Esophagus (tissue), 2 donors: ENCODE measurements at regions not wholly inside any gene's neighbourhood (a gene's known extent, or its start where the extent isn't known, plus 50 kb on each side); places are given as distances from the start of the nearest gene placed in this dataset.

ENCODE experiments used
- H3K27ac ChIP-seq, 2 donors: one replicate each; pipeline ENCODE4 v1.5.1; 2013; ENCODE audit warnings: low read depth in 2 of 2, mild to moderate bottlenecking in 2 of 2, inconsistent platforms in 1 of 2, low read length in 1 of 2, moderate library complexity in 1 of 2
- H3K27me3 ChIP-seq, 2 donors: one replicate each; pipeline ENCODE4 v1.6.1; 2013; ENCODE audit warnings: low read length in 2 of 2, control low read depth in 1 of 2, mild to moderate bottlenecking in 1 of 2; ENCODE audit not compliant: insufficient read depth in 2 of 2, control insufficient read depth in 1 of 2
- H3K36me3 ChIP-seq, 2 donors: one replicate each; pipeline ENCODE4 v1.6.1; 2013; ENCODE audit warnings: low read length in 1 of 2; ENCODE audit not compliant: control insufficient read depth in 2 of 2, insufficient read depth in 2 of 2
- H3K4me1 ChIP-seq, 2 donors: one replicate each; pipeline ENCODE4 v1.6.1; 2013; ENCODE audit warnings: low read length in 1 of 2; ENCODE audit not compliant: control insufficient read depth in 2 of 2, insufficient read depth in 2 of 2
- H3K4me3 ChIP-seq, 2 donors: one replicate each; pipeline ENCODE4 v1.5.1; 2013; ENCODE audit warnings: low read length in 2 of 2, mild to moderate bottlenecking in 2 of 2, low read depth in 1 of 2, moderate library complexity in 1 of 2
- H3K9me3 ChIP-seq, 2 donors: one replicate each; pipeline ENCODE4 v1.6.1; 2013; ENCODE audit warnings: mild to moderate bottlenecking in 2 of 2, low read depth in 1 of 2, low read length in 1 of 2, moderate library complexity in 1 of 2; ENCODE audit not compliant: control insufficient read depth in 2 of 2, insufficient read depth in 1 of 2
- whole genome bisulfite sequencing, 2 donors: extraction: QIAGEN DNeasy Blood & Tissue Kit; methylation state at CpG; one replicate each; pipeline ENCODE4 v1.1.7; 2013; 5-methylcytosine and 5-hydroxymethylcytosine counted together
- donor health status: healthy with polysubstance abuse.
- donor health status: Bipolar disorder and iron deficiency.

DNA sequence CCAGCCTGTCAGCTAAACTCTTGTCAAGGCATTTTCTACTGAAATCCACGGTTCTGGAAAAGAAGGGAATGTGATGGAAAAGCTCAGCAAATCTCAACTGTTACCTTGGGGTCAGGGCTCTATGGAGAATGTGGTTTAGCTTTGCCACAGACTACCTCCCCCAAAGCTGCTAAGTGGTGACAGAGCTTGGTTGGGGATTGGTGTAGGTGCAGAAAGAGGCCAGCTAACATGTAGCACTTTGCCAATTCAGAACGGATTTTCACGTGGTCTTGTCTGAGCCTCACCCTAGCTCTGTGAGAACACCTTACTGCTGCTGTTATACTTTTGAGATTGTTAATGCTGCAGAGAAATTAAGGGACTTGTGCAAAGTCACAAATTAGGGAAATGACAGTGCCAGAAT is 331.1 kb downstream of the RND3 start:
- Histone ChIP-seq H3K4me1 (peaks cover 0 to 3% of the 10 kb centered on the region in 2 donors), H3K27ac (no peak overlapping the region), H3K27me3 (no peaks in the 10 kb centered on the region), H3K4me3 (no peak overlapping the region), H3K36me3 (no peaks in the 10 kb centered on the region), H3K9me3 (no peaks in the 10 kb centered on the region)
- WGBS, 2 donors: 74 to 75% methylated on average over 3 of the region's 3 CpGs

DNA sequence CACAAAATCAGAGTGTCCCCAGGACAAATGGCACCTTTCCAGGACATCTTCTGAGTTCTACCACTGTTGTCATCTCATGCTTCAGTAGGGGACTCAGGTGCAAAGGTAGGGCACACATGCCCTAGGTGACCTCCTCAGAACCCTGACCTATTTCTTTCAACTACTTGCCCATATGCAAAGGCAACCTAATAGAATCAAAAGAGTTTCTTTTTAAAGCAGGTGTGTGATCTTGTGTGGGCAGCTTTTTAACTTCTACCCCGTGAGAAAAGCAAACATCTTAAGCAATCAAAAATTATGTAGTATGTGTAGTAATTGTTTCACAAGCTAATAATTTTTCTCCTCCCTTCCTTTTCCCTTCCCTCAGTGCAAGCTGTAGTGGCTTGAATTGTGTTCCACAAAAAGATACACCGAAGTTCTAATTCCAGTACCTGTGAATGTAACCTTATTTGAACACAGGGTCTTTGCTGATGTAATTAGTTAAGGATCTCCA is 333.1 kb downstream of the RND3 start:
- no peak overlapping the region for H3K4me3 ChIP-seq
- 43 to 52% methylated on average over 2 of the region's 2 CpGs for WGBS, 2 donors
- no peaks in the 10 kb centered on the region for H3K9me3 ChIP-seq
- H3K27me3 ChIP-seq: no peaks in the 10 kb centered on the region
- H3K27ac ChIP-seq: no peak overlapping the region
- no peaks in the 10 kb centered on the region for H3K4me1 ChIP-seq
- no peaks in the 10 kb centered on the region for H3K36me3 ChIP-seq

DNA sequence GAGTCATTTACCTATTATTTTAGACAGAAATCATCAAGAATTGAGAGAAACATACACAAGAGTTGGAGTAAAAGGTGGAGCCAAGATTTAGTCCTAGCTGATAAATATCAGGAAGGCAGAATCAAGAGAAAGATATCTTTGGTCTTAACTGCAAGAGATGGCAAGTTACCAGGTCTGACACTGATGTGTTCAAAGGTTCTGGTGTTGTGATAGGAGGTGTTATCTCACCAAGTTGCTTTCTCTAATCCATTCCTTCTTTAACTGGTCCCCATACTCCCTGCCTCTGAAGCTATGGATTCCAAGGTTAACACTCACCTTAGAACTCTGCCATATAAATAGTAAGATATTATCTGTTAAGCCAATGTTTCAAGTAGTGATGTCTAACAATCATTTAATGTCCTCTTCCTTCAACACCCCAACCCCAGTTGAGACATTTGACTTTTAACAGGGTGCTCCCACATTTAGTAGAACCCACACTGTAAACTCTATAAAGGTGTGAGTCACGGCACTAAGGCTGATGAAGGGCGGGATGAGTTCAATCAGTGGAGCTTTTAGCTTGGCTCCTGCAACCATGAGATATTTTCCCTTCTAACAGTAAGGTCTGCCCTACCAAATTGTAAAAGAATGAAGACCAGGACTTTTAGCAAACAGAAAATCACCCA is 333.7 kb downstream of the RND3 start:
- Histone ChIP-seq H3K4me1 (no peaks in the 10 kb centered on the region), H3K4me3 (no peak overlapping the region), H3K27me3 (no peaks in the 10 kb centered on the region), H3K9me3 (no peaks in the 10 kb centered on the region), H3K36me3 (no peaks in the 10 kb centered on the region), H3K27ac (no peak overlapping the region)
- 60 to 62% methylated on average over 2 of the region's 2 CpGs for WGBS, 2 donors

DNA sequence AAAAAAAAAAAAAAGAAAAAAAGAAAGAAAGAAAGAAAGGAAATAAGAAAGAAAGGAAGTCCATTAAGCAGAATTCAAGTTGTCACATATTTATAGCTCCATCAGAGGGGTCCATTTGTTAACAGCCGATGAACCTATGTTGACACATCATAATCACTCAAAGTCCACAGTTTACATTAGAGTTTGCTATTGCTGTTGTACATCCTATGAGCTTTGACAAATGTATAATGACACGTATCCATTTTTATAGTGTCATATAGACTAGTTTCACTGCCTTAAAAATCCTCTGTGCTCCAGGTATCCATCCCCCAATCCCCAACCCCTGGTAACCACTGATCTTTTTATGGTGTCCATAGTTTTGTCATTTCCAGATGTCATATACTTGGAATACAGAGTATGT is 335.2 kb downstream of the RND3 start:
- Histone ChIP-seq H3K27me3 (no peaks in the 10 kb centered on the region), H3K4me1 (no peaks in the 10 kb centered on the region), H3K9me3 (no peaks in the 10 kb centered on the region), H3K27ac (no peak overlapping the region), H3K4me3 (no peak overlapping the region), H3K36me3 (no peaks in the 10 kb centered on the region)
- 63 to 81% methylated on average over 2 of the region's 2 CpGs for WGBS, 2 donors

DNA sequence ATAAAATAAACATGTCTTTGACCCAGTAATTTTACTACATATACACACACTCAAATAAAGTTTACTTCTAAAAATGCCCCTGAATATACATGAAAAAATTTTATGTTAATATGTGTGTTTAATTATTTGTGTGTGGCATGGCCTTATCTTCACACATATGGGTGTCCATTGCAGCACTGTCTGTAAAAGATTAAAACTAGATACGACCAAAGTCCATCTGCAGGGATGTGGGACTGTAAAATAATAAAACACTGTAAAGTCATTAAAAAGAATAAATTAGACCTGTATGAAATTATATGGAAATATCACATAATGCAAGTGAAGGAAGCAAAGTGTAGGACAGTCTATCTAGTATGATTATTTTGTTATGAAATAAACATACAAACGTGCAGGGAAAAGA is 337.3 kb downstream of the RND3 start:
- no peaks in the 10 kb centered on the region for H3K36me3 ChIP-seq
- 41 to 50% methylated on average over 2 of the region's 2 CpGs for WGBS, 2 donors
- no peak overlapping the region for H3K4me3 ChIP-seq
- H3K27me3 ChIP-seq: no peaks in the 10 kb centered on the region
- H3K27ac ChIP-seq: no peak overlapping the region
- no peaks in the 10 kb centered on the region for H3K4me1 ChIP-seq
- H3K9me3 ChIP-seq: peaks cover 0 to 2% of the 10 kb centered on the region in 2 donors

DNA sequence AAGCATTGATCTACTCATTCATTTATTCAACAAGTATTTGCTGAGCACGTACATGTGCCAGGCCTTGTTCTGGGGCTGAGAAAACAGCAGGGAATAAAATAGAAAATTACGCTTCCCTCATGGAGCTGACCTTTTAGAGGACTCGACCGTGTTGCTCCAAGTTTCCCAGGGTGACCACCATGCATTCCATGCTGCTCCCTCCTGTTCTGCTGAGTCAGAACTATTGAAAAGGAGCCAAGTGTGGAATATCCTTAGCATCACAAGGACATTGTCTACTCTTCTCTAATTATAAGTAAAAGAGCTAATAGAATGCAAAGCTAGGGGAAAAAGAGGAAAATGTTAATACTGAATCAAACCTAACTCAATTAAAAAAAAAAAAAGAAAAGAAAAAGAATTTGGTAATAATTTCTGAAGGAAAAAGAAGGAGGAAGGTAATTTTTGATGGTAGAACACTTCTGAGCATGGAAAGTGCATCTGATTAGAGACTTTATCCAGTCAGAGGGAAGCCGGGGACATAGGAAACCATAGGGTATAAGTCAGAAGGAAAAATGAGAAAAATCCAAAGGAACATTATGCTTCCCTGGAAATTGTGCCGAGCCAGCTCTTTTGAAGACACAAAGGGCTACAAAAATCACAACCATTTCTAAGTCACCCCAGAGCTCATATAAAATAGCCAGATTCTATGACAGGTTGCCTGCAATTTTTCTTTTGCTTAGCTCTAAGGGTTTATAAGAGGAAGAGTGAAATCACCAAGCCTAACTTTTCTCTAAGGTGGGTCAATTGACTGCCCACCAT is 339.4 kb downstream of the RND3 start:
- H3K27ac ChIP-seq: no peak overlapping the region
- no peaks in the 10 kb centered on the region for H3K4me1 ChIP-seq
- H3K27me3 ChIP-seq: no peaks in the 10 kb centered on the region
- 87 to 91% methylated on average over 6 of the region's 6 CpGs for WGBS, 2 donors
- no peaks in the 10 kb centered on the region for H3K36me3 ChIP-seq
- peaks cover 0 to 2% of the 10 kb centered on the region in 2 donors for H3K9me3 ChIP-seq
- no peak overlapping the region for H3K4me3 ChIP-seq

DNA sequence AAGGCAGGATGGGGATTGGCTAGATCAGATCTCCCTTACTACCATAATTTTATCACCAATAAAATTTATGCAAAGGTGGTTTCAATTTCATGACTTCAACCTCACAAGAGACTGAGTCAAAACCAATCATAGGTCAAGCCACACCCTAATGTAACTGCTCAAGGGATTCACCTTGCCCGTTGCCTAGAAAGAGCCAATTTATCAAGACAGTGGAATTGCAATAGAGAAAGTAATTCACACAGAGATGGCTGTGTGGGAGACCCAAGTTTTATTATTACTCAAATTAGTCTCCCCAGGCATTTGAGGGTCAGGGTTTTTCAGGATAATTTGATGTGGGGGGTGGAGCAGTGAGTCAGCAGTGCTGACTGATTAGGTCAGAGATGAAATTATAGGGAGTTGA is 340.6 kb downstream of the RND3 start:
- Histone ChIP-seq H3K4me3 (no peak overlapping the region), H3K4me1 (no peaks in the 10 kb centered on the region), H3K36me3 (no peaks in the 10 kb centered on the region), H3K27me3 (no peaks in the 10 kb centered on the region), H3K9me3 (peaks cover 0 to 2% of the 10 kb centered on the region in 2 donors), H3K27ac (no peak overlapping the region)
- WGBS, 2 donors: 67 to 68% methylated on average over 1 of the region's 1 CpG

DNA sequence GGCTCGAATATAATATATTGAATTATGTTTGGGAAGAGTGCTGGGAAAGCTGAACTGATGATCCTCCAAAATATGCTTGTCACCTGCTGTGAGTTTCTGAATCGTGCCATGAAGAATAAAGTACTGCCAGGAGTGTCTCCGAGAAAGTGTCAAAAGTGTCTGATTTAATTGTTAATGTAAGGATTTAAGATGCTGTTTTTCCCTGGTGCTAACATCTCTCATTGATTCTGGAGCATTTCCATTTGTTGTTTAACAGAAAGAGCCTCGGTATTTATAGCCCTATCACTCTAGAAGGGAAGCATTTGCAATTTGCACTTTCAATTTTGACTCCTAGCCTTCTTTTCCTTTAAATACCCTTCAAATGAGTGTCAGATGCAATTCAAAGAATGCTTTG is 342.2 kb downstream of the RND3 start:
- Histone ChIP-seq H3K9me3 (peaks cover 0 to 2% of the 10 kb centered on the region in 2 donors), H3K36me3 (no peaks in the 10 kb centered on the region), H3K4me3 (no peak overlapping the region), H3K27me3 (no peaks in the 10 kb centered on the region), H3K27ac (no peak overlapping the region), H3K4me1 (no peaks in the 10 kb centered on the region)
- 82 to 83% methylated on average over 4 of the region's 4 CpGs for WGBS, 2 donors

DNA sequence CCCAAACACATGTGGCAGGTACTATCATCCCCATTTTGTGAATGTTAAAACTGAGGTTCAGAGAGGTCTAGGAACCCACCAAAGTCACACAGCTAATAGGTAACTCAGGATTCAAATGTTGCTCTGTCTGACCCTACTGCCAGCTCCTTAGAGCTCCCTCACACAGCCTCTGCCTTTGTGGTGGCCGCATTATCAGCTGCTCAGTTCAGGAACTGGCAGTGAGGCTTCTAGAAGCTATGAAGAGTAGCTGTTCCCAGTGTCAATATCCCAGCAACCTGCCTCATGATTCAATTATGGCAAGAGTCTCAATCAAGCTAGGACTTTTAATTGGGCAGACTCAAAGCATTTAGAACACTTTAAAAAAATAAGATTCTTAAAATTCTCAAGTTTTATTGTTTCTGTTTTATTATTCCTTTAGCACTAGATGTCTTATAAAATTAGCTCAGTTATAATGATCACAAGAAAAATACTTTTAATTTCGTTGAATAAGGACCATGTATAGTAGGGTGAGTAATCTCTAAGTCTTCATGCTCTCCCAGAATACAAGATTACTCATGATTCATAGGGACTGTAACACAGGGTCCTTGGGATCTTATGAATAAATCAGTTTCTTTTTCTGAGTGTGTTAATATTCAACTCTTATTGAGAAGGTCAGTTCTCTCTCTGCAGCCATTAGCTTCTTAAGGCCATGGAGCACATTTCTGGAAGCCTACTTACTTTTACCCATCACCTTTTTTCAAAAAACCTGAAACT is 342.7 kb downstream of the RND3 start:
- peaks cover 0 to 2% of the 10 kb centered on the region in 2 donors for H3K9me3 ChIP-seq
- H3K4me3 ChIP-seq: no peak overlapping the region
- no peak overlapping the region for H3K27ac ChIP-seq
- H3K27me3 ChIP-seq: no peaks in the 10 kb centered on the region
- WGBS, 2 donors: 81 to 83% methylated on average over 2 of the region's 2 CpGs
- no peaks in the 10 kb centered on the region for H3K4me1 ChIP-seq
- no peaks in the 10 kb centered on the region for H3K36me3 ChIP-seq
